GM21423 (cell line): ENCODE measurements at regions not wholly inside any gene's neighbourhood (a gene's known extent, or its start where the extent isn't known, plus 50 kb on each side); places are given as distances from the start of the nearest gene placed in this dataset.

ENCODE experiments used
- ATAC-seq: cut with Tn5 transposase; IDR thresholded peaks from one replicate; pipeline ENCODE4 v1.9.1; 2021; ENCODE audit warnings: mild to moderate bottlenecking, moderate library complexity; ENCODE audit not compliant: unreplicated experiment

DNA sequence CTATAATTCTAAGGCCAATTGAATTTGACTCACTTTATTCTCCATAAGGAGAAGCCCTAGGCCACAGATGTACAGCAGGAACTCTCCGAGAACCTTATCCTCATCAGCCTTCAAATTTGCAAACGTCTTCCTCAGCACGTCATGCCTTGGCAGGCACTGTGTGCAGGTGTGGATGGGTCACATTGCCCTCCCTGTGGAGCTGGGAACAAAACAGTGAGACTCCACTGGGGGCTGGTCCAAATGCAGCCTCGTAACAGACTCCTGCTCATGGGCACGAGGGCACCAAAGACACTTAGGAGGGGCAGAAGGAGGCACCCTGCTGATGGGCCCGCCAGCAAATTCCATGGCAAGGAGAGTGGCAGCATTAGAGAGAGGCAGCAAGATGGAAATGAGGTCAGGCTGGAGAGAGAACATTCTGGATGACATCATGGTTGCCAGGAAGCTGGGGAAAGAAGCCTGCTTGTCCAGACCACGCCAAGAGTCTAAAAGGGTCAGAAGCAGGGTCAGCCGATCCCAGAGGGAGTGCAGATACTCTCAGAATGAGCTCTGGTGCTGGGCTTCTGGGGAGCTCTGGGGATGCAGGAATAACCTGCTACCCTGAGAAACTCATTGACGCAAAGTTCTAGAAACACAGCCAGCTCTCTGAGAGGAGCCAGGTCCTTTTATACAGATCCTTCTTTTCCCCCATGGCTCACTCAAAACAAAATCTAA, 242.2 kb downstream of the B3GLCT start:
- ATAC-seq = no peak

DNA sequence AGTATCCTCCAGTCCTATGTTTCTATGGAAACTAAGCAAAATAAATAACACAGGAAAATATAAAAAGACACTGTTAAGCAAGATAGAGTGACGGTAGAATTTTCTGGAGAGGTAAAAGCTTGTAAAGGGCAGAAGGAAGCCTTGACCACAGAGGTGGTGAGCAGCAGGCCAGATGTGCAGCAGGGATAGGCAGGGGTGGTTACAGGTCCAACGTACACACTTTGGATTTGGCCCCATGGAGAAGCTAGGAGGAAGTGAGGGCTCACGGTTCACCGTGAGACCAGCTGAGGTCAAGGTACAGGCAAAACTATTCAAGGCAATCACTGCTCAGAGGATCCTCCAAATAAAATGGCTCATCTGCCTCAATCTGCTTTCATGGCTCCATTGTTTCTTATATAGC, 242.8 kb downstream of the B3GLCT start:
- no peak for ATAC-seq

DNA sequence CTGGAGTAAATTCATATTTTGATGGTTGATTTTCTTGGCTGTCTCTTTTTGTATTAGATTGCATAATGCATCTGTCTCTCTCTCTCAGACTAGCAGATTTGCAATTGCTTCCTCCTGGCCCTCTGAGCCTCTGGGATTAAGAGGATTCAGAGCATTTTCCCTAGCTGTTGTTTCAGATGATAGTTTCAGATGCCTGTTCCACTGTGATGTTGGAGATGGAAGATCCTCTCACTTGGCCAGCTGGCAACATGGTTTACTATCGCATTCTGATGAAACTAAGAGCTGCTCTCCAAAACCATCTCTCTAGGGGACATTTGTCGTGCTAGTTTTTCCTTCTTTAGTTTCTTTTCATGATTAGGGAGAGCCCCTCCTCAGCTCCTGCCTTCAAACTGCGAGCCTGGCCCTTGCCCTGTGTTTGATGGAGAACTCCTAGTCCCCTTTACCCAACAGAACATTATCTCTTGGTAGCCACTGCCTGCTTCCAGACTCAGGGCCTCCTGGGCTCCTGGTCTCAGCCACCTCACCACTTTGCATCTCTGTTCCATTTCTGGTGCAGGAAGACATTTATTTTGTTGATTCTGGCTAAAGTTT, 244.6 kb downstream of the B3GLCT start:
- no peak for ATAC-seq

DNA sequence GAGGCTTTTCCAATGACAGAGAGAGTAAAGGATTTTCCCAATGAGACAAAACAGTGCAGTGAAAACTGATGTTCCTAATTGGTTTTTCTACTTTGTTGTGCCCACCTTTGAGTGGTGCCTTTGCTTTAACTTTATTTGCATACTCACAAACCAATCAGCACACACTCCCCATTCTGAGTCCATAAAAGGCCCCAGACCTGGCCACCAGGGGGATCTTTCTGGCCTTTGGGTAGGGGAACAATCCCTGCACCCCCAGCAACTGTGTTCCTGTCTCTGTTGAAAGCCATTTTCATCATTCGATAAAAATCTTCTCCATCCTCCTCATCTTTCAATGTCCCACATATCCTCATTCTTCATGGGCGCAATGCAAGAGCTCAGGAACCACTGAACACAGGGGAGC, 252.8 kb downstream of the B3GLCT start:
- no peak for ATAC-seq

DNA sequence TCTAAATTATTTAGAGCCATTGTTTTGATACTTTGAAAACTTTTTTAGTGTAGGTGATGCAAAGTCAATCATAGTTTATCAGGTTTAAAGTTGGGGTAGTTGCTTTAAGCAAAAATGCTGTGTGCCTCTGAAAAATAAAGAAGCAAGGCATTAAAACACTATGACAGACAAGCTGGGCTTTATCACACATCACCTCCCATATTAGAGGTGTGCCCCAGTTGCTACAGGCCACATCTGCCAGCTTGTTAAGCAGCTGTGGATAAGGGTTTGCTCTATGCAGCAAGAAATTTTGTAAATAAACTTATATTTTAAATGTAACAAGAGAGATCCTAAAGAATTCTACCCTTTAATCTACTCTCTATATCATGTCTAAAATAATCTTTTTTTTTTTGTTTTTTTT, 255.8 kb downstream of the B3GLCT start:
- no peak for ATAC-seq

DNA sequence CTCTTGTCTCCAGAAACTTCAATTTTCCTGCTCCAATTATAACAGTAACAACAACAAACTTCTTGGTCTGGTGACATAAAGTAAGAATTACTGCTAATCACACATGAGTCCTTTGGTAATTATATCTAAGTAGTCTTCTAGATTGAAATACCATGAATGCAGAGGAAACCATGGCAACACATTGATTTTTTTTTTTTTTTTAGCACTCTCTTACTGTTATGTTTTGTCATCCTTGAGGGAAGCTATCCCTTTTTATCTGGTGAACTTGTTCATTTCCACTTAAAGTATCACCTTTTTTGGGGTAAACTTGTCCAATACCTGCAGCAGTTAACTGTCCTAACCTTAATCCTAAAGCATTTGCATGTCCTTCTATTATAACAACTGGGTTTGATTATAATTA, 256.3 kb downstream of the B3GLCT start:
- no peak for ATAC-seq

DNA sequence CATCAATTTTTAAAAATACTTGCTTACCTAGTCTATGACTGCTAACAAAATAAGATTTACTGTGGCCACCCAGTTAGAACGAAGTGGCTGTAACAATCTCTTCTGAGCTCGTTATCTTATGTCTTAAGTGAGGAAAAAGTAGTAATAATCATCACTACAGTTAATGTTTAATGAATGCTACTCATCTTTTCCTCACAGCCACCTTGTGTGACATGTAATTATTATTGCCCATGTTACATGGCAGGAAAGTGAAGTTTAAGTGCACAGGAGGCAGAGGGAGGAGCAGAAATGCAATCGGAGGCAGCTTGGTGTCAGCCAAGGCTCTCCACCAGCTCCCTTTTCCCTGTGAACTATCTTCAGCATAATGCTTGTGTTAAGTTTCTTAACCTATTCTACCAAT, 260.3 kb downstream of the B3GLCT start:
- ATAC-seq = no peak

DNA sequence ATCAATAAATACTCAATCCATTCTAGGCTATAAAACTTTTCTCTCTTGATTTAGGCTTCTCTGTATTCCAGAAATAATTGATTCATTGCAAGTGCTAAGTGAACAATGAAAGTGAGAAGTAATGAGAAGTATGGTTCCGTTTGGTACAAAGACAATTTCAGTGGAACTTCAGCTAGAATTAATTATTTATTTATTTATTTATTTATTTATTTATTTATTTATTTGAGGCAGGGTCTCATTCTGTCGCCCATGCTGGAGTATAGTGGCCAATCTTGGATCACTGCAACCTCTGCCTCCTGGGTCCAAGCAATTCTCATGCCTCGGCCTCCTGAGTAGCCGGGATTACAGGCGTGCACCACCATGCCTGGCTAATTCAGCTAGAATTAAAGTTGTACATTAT, 262.1 kb downstream of the B3GLCT start:
- no peak for ATAC-seq

DNA sequence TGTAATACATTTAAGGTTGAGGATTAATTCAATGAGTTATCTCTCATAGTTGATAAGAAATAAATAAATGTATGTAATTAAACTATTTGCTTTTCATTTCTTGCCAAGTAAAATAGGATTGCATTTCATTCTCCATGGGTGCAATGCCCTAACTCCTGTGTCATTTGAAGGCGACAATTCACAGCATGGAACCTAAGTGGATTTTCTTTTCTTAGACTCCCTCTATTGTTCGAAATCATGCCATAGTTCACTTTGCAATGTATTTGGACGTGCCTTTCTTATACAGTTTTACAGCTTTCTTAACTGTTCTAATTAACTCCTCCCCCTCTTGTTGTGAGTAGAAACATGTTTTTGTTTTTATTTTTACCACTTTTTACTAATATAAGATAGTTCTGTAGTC, 263.0 kb downstream of the B3GLCT start:
- ATAC-seq = no peak

DNA sequence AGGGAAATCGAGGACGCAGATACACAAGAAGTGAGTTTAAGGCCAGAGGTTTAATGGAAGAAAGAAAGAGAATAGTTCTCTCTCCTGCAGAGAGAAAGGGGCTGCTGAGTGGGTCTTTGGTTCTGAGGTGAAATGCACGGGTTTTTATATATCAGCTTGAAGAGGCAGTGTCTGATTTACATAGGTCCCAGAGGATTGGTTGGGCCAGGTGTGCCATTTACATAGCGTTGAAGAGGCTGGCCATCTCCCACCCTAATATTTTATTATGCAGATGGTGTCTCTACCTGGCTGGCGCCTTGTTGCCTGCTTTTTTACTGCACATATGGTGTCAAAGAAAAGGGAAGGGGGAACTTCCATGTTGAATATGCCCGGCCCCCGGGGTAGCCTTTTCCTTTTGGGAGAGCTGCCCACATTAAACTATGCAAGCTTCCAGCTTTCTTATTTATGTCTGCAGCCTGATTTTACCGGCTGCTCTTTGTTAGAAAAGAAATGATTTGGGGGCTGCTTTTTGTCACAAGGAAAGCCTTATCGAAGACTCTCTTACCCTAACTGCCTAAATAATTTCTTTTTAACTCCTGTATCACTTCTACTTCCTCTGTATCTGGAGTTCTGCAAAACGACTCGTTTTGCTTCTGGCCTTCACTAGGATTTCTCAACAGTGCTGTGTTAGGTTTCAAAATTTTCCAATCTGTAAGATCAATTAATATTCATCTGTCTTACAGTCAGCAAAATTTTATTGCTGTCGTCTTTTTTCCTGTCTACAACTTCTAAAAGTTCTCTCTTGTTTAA, 268.5 kb downstream of the B3GLCT start:
- no peak for ATAC-seq

DNA sequence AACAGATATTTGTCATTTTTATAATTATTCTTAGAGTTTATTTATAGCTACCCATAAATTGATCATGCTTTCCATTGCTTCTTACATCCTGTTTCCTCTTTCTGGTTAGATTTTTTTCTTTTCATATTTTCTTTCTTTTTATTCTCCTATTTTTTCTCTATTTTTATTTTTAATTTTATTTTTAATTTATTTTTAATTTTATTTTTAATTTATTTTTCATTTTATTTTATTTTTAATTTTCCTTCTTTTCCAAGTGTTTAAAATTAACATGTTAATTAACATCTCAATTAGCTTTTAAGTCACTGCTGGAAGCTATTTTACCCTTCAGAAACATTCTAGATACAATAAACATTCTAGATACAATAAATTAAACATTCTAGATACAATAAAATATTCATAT, 269.6 kb downstream of the B3GLCT start:
- ATAC-seq = no peak

DNA sequence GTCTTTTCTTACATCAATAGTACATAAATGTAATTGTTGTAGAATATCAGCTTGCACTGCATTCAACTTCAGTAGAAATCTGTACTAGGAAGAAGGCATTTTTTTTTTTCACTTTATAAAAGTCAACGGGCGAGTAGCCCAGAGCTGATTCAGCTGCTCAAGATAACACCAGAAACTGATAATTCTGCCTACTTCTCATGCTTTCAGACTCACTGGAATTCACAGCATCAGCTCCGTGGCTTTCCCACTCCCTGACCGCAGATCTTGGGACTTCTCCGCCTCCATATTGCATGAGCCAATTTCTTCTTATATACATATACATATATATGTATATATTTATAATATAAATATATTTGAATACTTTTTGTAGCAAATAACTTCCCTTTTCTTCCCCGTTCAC, 263.1 kb upstream of the RXFP2 start:
- no peak for ATAC-seq

DNA sequence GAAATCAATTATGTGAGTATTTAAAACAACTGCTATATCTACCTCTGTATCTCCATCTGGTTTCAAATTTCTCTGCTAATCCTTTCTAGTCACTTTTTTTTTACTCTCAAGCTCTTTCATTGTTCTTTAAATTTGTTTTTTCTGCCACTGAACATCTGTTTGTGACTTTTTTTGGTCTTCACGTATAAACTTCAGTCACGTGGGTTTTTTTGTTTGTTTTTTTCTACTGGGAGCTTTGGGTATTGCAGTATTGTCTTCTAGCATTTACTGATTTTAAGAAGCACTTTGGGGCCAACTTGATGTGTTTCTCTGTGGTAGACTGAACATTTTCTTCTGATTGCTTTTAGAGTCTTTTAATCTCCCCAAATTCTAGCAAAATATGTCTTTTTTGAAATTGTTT, 262.6 kb upstream of the RXFP2 start:
- no peak for ATAC-seq

DNA sequence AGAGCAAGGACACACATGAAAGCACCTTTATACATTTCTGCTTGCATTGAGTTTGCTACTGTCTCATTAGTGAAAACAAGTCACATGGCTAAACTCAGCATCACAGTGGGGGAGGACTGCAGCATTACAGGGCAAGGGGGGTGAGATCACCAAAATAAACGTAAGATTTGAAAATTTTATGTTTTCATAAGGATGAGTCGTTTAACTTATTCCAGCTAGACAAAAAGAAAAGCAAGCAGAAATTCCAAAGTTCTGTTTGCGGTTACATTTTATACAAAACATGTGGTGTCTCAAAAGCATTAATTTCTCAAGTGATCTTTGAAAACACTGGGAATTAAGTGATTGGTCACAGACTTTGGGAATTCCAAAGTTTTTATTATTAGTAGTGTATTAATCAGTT, 261.4 kb upstream of the RXFP2 start:
- ATAC-seq = no peak

DNA sequence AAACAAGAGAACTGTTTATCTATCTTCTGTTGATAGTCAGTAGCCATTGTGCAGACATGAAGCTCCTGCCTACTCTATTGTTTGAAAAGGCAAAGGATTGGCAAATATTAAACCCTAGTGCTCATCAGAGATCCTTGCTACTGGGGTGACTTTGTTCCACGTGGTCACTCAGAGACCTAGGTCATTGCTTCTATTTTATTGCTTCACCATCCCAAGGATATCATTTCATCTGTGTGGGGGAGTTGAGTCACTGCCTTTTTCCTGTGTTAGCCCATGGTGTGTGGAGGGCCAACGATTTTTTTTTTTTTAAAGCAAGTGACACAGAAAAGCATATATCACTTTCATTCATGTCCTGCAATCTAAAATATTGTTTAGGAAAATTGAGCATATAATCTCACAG, 254.1 kb upstream of the RXFP2 start:
- ATAC-seq = no peak

DNA sequence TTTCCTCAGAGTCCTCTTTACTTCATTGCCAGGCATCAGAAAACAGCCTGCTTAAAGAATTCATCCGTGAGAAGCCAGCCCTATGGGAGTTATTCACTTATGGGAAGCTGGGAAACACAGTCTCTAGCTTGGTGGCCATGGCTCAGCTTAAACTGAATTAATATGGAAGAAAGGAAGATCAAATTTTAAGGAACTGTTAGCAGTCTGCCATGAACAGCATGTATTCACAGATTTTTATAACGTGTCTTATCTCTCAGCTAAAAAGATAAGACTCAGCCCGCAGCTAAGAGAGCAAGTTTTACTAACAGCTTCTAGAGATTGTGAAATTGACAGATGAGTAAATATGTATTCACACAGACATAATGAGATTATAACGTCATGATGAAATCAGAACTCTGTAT, 253.7 kb upstream of the RXFP2 start:
- ATAC-seq = no peak

DNA sequence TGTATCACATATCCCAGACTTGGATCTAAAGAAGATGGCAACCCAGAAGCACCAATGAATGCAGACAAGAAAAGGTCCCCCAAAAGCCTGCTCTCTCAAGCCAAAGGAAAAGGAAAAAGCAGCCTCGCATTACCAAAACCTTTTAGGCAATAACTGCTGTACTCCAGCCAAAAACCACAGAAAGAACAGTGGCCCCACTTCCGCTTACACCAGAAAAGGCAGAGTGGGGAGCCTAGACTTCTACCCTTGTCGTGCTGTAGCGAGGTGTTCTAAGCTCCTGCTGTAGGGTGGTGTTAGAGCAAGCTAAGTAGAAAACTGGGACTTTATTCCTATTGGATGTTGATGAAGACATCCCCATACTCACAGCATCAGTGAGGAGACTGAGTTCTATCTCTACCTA, 244.0 kb upstream of the RXFP2 start:
- ATAC-seq = no peak

DNA sequence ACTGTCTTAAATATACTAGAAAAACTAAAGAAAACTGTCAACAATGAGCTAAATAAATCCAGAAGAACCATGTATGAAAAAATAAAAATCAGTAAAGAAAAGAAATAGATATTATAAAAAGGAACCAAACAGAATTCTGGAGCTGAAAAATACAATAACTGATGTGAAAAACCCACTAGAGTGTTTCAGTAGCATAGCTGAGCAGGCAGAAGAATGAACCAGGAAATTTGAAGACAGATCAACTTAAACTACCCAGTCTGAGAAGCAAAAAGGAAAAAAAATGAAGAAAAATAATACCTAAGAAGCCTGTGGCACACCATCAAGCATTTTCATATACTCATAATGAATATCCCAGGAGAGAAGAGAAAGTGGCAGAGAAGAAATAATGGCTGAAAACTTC, 240.1 kb upstream of the RXFP2 start:
- no peak for ATAC-seq

DNA sequence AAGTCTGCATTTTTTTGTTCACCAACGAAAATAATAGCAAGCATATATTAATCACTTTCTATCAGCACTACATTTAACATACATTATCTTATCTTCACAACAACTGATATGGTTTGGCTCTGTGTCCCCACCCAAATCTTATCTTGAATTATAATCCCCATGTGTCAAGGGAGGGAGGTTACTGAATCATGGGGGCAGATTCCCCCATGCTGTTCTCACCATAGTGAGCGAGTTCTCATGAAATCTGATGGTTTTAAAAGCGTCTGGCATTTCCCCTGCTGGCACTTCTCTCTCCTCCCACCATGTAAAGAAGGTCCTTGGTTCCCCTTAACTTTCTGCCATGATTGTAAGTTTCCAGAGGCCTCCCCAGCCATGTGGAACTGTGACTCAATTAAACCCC, 235.7 kb upstream of the RXFP2 start:
- ATAC-seq = no peak

DNA sequence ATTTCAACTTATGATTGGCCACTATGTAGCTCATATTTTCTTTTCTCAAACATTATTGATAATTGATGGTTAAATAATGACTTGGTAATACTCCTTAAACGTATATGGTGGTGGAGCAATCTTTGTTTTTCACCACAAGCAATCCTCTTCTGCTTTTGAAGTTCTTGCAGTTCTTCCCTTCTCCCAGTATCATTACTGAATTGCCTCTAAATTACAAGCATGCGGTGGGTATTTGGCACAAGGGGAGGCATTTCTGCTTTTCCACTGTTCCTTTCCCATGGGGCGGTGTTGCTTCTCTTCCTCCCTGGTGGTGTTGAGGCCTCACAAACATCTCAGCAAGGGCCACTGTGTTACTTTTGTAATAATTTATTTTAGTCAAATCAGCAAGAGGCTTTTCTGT, 234.4 kb upstream of the RXFP2 start:
- ATAC-seq = no peak

DNA sequence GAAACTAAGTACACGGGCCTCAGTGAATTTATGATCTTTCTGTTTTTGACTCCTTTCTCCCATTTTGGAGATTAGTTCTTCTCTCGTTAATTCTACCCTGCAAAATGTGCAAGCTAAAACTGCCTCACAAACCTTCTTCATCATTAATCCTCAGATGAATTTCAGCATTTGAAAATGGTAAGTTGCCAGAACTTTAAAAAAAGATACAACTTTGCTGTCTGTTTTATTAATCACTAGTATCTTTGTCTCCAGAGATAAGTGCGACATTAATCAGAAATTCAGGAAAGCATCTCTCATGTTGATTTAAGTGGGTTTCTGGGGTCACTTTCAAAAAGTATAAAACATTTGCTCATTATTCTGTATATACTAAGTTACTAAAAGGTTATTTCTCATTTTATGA, 227.0 kb upstream of the RXFP2 start:
- no peak for ATAC-seq

DNA sequence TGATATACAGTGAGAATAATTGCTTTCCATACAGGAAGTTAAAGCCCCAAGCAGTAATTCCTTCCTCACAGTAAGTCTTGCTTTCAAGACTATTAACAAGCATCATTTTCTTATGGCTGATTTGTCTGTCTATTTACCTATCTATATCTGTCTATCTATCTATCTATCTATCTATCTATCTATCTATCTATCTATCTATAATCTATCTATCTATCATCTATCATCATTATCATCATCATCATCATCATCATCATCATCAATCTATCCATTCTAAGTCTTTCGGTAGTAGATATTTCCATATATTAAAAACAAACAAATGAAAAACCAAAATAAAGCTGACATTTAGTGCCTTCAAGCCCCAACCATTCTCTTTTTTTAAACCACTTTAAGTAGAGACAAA, 224.4 kb upstream of the RXFP2 start:
- ATAC-seq = no peak
